RCC 7860 (cell line): ENCODE measurements at regions not wholly inside any gene's neighbourhood (a gene's known extent, or its start where the extent isn't known, plus 50 kb on each side); places are given as distances from the start of the nearest gene placed in this dataset.

ENCODE experiments used
- DNase-seq: peaks from one replicate; pipeline ENCODE4 v3.0.0-alpha.2; 2015; ENCODE audit warnings: low spot score
- FAIRE-seq: peaks from 2 replicates; lab custom pipeline; 2012; peaks lifted over from hg19 to GRCh38; lab: Jason Lieb, UNC

GRCh38 chr2:158049129-158049855 lies 52.4 kb upstream of the UPP2 start:
- FAIRE-seq (no peak), DNase-seq (no peak)

- FAIRE-seq (no peak), DNase-seq (no peak)
Observed at GRCh38 chr2:158048327-158048726, 53.3 kb upstream of the UPP2 start.

- FAIRE-seq = no peak
- no peak for DNase-seq
Observed at GRCh38 chr2:158047156-158047611, 54.5 kb upstream of the UPP2 start.

- FAIRE-seq (no peak), DNase-seq (no peak)
Observed at GRCh38 chr2:158046121-158046880, 55.4 kb upstream of the UPP2 start.

DNA sequence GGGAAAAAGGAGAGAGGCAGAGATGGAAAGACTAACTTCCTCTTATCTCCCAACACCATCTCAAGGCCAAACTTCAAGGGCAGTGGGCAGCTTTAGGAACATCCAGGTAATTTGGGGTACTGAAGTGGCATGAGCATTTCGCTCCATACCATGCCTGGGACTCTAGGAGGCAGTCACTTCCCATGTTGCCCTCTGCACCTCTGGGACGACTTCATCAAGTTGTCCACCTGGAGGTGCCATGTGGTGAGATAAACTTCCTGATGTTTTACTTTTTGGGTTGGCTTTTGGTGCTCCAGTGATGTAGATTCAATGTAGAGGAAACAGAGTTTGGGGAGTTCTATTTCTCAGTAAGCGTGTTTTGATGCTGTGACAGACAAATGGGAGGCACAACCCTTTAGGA lies 56.3 kb upstream of the UPP2 start:
- DNase-seq (no peak), FAIRE-seq (no peak)

DNA sequence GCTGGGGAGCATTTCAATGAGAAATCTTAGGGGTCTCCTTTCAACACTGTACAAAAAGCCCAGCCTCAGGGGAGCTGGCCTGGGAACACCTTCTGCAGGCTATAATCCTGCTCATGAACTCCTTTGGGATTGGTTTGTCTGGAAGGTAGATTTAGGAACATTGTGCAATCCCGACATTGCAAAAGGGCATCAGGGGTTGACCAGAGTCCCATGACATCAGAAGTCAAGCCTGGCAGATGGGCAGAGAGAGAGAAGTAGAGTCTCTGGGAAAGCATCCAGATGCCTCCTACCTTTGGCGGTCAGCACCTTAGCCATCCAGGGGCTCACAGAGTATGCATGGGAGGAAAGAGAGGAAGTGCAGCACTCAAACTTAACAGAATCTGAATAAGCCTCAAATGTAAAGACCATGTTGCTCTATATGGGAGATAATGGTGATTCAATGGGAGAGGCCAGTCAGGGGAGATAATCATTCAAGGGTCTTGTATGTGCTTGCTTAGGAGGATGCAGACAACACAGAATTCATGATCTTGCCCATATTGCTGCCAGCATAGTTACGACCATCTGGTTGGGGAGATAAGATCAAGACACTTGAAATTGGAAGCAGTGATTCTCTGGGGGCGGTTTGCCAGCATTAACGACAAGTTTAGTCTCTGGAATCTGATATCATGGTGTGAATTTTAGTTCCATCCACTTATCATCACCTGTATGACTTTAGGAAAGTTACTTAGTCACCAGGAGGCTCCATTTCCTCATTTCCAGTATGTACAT lies 58.3 kb upstream of the UPP2 start:
- FAIRE-seq (no peak), DNase-seq (no peak)

GRCh38 chr2:158042666-158043065 lies 59.0 kb upstream of the UPP2 start:
- no peak for DNase-seq
- no peak for FAIRE-seq

DNA sequence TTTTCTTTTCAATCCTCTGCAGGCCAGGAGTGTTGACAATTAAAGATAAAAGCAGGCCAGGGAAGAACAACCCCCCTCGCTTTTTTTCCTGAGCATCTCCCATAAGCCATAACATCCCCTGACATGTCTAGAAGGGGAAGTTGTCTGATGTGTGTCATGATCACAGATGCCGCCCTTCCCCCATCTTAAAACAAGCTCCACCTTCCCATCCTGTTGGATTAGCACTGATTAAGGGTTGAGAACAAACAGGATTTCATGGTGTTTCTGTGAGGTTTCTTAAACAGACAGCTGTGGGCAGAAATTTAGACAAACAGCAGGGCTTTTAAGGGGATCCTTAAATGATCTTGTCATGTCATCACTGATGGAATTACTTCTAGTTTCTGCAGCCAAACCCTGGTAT lies 59.4 kb upstream of the UPP2 start:
- DNase-seq (no peak), FAIRE-seq (no peak)

DNA sequence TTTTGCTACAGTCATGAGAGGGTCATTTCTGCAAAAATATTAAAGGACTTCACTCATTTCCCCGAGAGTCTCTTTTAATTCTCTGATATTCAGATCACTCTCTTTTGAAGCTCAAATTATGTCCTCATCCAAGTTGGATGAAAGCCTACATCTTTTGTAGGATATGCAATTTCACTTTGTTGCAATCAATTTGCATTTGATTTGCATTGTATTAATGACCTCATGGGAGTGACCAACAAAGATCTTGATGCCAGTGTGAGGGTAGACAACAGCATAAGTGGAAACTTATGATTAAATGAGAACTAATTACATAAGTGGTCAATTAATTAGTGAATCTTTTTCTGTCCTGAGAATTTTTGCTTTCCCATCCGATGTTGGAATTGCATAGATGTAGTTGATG lies 60.3 kb upstream of the UPP2 start:
- DNase-seq = no peak

DNA sequence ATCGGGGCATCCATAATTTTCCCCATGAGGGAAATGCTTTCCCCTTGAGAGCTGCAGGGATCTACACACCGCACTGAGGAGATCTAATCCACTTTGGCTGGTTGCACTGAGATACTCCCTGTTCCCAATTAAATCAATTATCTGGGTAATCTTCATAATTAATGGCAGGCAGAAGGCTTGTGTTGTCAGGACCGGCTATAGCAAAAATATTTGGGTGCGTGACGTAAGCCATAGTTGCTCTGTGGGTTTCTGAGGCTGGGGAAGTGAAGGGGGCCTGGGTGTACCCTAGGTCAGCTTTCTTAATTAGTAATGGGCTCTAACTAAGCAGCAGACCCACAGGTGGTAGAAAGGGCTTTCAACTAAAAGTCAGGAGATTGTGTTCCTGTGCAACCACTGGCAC lies 62.8 kb upstream of the UPP2 start:
- FAIRE-seq = no peak
- no peak for DNase-seq

More for the DNA sequence above, 60.3 kb upstream of the UPP2 start:
- FAIRE-seq = no peak

DNA sequence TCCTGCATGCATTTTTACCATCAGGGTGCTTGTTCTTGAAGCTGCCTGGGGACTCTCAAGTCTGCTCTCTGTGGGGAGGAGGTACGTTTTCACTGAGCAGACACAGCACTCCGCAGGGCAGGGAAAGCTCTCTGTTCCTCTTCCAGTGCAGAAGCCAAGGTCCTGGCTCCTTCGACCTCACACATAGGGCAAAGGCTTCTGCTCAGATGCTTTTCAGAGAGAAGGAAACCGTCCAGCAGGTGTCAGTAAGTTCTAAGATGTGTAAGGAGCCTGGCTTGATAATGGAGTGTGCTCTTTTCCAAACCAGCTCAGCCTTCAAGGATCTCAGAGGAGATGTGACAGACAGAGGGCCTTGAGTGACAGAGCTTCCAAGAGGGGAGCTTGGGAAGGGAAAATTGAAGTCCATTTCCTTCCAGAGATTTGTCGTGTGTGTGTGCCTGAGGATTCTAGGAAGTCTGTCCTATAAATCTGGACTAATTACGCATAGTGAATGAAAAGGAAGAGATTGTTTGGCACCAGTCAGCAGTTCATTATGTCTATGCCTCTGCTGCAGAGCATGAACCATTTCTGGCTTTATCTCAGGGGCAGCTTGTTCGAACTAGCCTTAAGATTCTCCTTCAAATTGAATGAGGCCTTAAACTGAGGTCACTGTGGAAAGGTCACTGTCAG lies 67.3 kb upstream of the UPP2 start:
- peak; percentile 46 for DNase-seq
- FAIRE-seq = no peak

DNA sequence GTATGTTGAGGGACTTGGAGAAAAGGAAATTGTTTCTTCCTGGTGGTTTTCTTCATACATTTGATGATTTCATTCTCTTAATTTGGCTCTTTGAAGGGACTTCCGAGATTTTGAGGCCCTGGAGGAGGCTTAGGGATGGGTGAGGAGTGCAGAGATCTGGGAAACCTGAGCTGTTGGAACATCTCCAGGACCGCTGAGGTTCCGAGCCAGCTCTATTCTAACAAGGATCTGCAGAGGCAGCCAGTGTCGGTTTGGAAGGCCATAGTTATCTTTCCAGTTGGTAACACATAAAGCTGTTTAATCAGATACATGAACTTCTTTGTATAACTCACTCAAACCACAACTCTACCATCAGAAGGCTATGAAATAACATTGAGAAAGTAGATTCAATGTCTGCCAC lies 70.3 kb upstream of the UPP2 start:
- DNase-seq = no peak
- FAIRE-seq = no peak

DNA sequence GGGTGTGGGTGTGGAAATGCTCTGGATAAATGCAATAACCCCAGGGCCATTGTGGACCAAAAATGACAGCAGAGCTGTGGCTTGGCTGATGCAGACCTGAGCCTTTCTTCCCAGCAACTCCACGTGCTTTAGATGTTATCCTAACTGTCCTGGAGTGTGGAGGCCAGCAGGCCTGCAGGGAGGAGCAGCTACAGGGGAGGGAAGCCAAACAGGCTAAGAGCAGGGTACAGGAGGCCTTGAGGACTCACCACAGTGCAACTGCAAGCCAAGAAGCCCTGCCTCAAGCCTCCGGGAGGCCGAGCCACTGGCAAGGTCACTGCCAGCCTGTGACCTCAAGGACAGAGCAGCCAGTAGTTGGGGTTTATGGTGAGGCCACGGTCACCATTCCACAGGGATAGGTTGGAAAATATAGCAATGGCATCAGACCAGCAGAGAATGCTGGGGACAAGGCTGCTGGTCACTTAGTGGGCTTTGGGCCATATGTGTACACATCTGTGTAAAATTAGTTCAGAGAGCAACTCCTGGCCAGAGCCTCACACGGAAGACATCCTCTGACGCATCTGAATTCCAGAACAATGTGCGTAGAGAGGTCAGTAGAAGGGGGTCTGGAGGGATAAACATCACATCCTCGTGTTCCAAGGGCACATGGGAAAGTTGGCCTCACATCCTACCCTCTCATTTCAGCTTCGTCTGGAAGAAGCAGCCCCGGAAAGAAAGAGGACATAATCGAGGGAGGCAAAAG lies 76.2 kb upstream of the UPP2 start:
- no peak for DNase-seq

DNA sequence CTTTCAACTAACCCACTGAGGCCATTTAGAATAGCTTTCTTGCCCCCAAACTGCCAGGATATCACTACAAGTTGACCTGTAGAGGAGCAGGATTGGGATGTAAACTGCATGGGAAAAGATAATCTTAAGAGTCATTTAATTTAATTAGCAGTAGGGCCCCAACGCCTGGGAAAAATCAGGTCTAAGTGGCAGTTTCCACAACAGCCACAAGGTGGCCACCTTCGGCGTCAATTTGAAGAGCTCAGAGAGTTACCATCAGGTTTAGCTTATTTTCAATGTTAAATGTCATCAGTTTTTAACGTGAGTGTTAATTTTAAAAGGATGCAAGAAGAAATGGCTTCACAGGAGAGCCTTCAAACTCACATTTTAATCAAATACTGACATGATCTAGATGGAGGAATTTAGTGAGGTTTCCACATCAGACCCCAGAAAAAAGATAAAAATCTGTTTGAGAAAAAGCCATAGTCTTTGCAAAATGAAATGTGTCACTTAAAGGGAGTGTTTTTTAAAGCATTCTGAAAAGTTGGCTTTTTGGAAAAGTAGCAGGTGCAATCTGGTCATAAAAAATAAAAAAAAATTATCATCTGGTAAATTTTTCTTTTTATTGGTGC lies 77.3 kb upstream of the UPP2 start:
- FAIRE-seq = peak; percentile 68

More for the DNA sequence above, 76.2 kb upstream of the UPP2 start:
- FAIRE-seq = no peak

DNA sequence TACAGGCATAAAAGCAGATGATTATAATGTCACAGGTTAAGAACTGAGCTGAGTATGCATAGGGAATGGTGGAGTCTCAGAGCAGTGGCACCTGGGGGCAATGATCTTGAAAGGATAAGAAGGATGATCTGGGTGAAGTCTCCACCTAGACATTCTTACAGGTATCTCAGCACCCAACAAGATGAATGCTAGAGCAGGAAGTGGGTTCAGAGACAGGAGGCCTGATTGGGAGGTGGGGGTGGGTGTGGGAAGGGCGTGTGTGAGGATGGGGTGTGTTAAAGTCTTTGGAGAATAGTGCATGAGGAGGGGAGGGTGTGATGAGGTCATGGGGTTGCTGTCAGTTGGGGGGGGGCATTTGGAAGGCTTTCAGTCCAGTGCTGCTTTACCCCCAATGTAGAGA lies 78.8 kb upstream of the UPP2 start:
- DNase-seq (no peak), FAIRE-seq (no peak)

More for the DNA sequence above, 77.3 kb upstream of the UPP2 start:
- no peak for DNase-seq

DNA sequence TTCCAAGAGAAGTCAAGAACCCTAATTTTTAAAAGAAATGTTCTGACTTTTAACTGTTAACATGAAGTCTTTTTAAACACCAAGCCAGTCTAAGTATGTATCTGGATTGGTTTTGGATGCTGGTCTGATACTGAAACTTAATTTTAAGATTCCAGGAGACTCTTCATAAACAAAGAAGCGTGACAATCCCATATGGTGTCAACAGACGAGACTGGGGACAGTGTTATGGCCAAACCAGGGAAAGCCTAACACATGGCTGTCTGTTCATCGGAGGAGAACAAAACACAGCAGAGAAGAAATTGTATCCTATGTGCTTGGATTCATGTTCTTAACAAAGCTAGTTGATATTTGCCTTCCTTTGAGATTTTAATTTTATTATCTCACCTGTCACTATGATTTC lies 80.5 kb upstream of the UPP2 start:
- DNase-seq = no peak
- FAIRE-seq = no peak

DNA sequence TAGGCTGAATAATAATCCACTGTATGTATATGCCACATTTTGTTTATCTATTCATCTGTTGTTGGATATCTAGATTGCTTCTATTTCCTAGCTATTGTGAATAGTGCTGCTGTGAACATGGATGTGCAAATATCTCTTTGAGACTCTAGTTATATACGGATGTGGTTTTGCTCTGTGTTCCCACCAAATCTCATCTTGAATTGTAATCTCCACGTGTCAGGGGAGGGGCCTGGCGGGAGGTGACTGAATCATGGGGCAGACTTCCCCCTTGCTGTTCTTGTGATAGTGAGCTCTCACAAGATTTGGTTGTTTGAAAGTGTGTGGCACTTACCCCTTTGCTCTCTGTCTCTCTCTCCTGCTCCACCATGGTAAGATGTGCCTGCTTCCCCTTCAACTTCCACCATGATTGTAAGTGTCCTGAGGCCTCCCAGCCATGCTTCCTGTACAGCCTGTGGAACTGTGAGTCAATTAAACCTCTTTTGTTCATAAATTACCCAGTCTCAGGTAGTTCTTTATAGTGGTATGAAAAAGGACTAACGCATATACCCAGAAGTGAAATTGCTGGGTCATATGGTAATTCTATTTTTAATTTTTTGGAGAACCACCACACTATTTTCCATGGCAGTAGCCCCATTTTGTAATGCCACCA lies 86.1 kb upstream of the UPP2 start:
- DNase-seq (no peak), FAIRE-seq (no peak)

DNA sequence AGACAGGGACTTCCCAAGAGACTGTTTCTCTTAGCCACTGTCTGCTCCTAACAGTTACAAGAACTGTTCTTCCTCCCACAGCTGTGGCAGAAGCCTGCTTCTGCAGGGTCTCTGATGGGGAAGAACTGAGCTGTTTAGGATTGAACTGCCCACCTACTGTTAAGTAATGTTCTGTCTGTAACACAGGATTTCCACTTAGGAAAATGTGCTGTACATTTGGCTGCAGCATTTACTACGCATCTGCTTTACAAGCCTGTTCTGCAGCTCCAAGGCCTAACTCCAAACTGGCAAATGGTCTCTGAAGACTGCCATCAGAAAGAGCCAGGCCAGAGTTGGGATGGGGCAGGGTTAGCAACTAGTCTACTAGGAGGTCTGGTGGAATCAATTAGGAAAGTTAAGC lies 87.8 kb upstream of the UPP2 start:
- DNase-seq (no peak), FAIRE-seq (no peak)

- FAIRE-seq (no peak), DNase-seq (peak; percentile 65)
Observed at GRCh38 chr2:158011055-158011771, 90.5 kb upstream of the UPP2 start.
